Mesendoderm (in vitro differentiated cells): ENCODE measurements at regions not wholly inside any gene's neighbourhood (a gene's known extent, or its start where the extent isn't known, plus 50 kb on each side); places are given as distances from the start of the nearest gene placed in this dataset.
"Not testable (repeated sequence)": the region's sequence is repeated elsewhere in the genome, so short reads cannot be mapped to it uniquely, and the experiment has no call there.

Experiments
- DNase-seq: peaks from one replicate; pipeline ENCODE4 v3.0.0; 2013
- H2AK5ac ChIP-seq: 2 replicates; pipeline ENCODE4 v1.6.1; 2013; ENCODE audit warnings: low read length, inconsistent platforms
- H2BK120ac ChIP-seq: 2 replicates; pipeline ENCODE4 v1.6.1; 2013; ENCODE audit warnings: low read depth, mild to moderate bottlenecking, low read length, moderate library complexity, mixed read lengths
- H2BK15ac ChIP-seq: replicated peaks from 2 replicates; pipeline ENCODE4 v1.6.1; 2013; ENCODE audit warnings: low read depth, mild to moderate bottlenecking, moderate library complexity
- H2BK5ac ChIP-seq: 2 replicates; pipeline ENCODE4 v1.6.1; 2013; ENCODE audit warnings: low read length, inconsistent platforms
- H3K18ac ChIP-seq: 2 replicates; pipeline ENCODE4 v1.6.1; 2013; ENCODE audit warnings: mild to moderate bottlenecking, low read length, mixed read lengths
- H3K23ac ChIP-seq: one replicate; pipeline ENCODE4 v1.6.1; 2013; ENCODE audit warnings: low read length
- H3K27ac ChIP-seq: 2 replicates; pipeline ENCODE4 v1.5.1; 2013; ENCODE audit warnings: low read depth, mild to moderate bottlenecking, inconsistent platforms, low read length, moderate library complexity
- H3K27me3 ChIP-seq: 2 replicates; pipeline ENCODE4 v1.6.1; 2013; ENCODE audit warnings: low read length, control low read depth, mild to moderate bottlenecking, inconsistent platforms; ENCODE audit not compliant: insufficient read depth, poor library complexity
- H3K36me3 ChIP-seq: 2 replicates; pipeline ENCODE4 v1.6.1; 2013; ENCODE audit warnings: low read length, inconsistent platforms; ENCODE audit not compliant: control insufficient read depth, insufficient read depth
- H3K4ac ChIP-seq: one replicate; pipeline ENCODE4 v1.6.1; 2013; ENCODE audit warnings: low read depth, mild to moderate bottlenecking, low read length, moderate library complexity
- H3K4me1 ChIP-seq: 2 replicates; pipeline ENCODE4 v1.6.1; 2013; ENCODE audit warnings: low read depth, low read length, inconsistent platforms; ENCODE audit not compliant: control insufficient read depth
- H3K4me2 ChIP-seq: 2 replicates; pipeline ENCODE4 v1.6.1; 2013; ENCODE audit warnings: low read length
- H3K4me3 ChIP-seq: 2 replicates; pipeline ENCODE4 v1.5.1; 2013; ENCODE audit warnings: mild to moderate bottlenecking, low read length
- H3K56ac ChIP-seq: one replicate; pipeline ENCODE4 v1.6.1; 2013; ENCODE audit warnings: low read length
- H3K79me1 ChIP-seq: 2 replicates; pipeline ENCODE4 v1.6.1; 2013; ENCODE audit warnings: low read length, inconsistent platforms
- H3K79me2 ChIP-seq: 2 replicates; pipeline ENCODE4 v1.6.1; 2013; ENCODE audit warnings: mild to moderate bottlenecking, low read length; ENCODE audit not compliant: control insufficient read depth, insufficient read depth
- H3K9ac ChIP-seq: 2 replicates; pipeline ENCODE4 v1.6.1; 2013; ENCODE audit warnings: low read length, inconsistent platforms
- H4K5ac ChIP-seq: one replicate; pipeline ENCODE4 v1.6.1; 2013; ENCODE audit warnings: low read length
- H4K8ac ChIP-seq: one replicate; pipeline ENCODE4 v1.6.1; 2013; ENCODE audit warnings: low read depth, mild to moderate bottlenecking, control low read depth, low read length, moderate library complexity
- WGBS: extraction: QIAGEN DNeasy Blood & Tissue Kit; methylation state at CpG from one replicate; pipeline ENCODE4 v1.1.7; 2013; ENCODE audit warnings: low lambda C conversion rate, missing lambda C conversion rate; ENCODE audit not compliant: insufficient coverage; ENCODE audit errors: extremely low coverage; 5-methylcytosine and 5-hydroxymethylcytosine counted together

GRCh38 chr6:23663096-23663495 is 462.9 kb upstream of the NRSN1 start:
- Histone ChIP-seq H3K79me1 (no peaks in the 10 kb centered on the region), H2BK120ac (no peak overlapping the region), H3K27me3 (no peaks in the 10 kb centered on the region), H3K36me3 (no peaks in the 10 kb centered on the region), H2AK5ac (no peak overlapping the region), H3K4me1 (no peaks in the 10 kb centered on the region), H3K27ac (no peak overlapping the region), H3K23ac (no peak overlapping the region), H3K79me2 (no peaks in the 10 kb centered on the region), H3K4me3 (no peak overlapping the region), H3K9ac (no peak overlapping the region), H3K18ac (no peak overlapping the region), H4K5ac (no peak overlapping the region), H4K8ac (no peak overlapping the region), H3K4me2 (no peak overlapping the region), H3K4ac (no peak overlapping the region), H2BK5ac (no peak overlapping the region), H2BK15ac (no peak overlapping the region), H3K56ac (no peak overlapping the region)
- WGBS, result no CpG with 5 or more reads among the region's 3 CpGs
- no peak for DNase-seq

DNA sequence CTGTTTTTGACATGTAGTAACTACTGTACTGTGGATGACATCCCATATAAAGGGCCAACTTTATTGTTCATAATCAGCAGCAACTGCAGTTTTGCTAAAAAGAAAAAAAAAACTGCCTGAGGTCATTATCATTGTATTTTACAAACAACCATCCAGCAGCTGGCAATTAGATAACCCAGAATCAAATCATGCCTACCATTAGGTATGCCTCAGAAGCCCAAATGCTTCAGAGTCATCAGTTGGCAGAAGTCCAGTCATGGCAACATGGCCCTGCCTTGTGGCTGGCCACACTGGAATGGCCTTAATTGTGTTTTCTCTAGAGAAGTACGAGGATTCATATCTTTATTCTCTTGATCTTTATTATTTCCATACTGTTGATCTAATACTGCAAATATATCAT is 462.4 kb upstream of the NRSN1 start:
- no peak for DNase-seq
- no peak overlapping the region for H3K23ac ChIP-seq
- no peaks in the 10 kb centered on the region for H3K36me3 ChIP-seq
- no peak overlapping the region for H4K5ac ChIP-seq
- H3K79me1 ChIP-seq, result no peaks in the 10 kb centered on the region
- no CpG with 5 or more reads among the region's 1 CpG for WGBS
- H2BK120ac ChIP-seq, result no peak overlapping the region
- no peak overlapping the region for H2AK5ac ChIP-seq
- no peak overlapping the region for H4K8ac ChIP-seq
- no peak overlapping the region for H3K4me3 ChIP-seq
- H3K79me2 ChIP-seq, result no peaks in the 10 kb centered on the region
- H3K4me1 ChIP-seq, result no peaks in the 10 kb centered on the region
- no peak overlapping the region for H2BK5ac ChIP-seq
- H3K27me3 ChIP-seq, result no peaks in the 10 kb centered on the region
- no peak overlapping the region for H3K56ac ChIP-seq
- H3K4ac ChIP-seq, result no peak overlapping the region
- no peak overlapping the region for H3K4me2 ChIP-seq
- H3K9ac ChIP-seq, result no peak overlapping the region
- H2BK15ac ChIP-seq, result no peak overlapping the region
- no peak overlapping the region for H3K18ac ChIP-seq
- no peak overlapping the region for H3K27ac ChIP-seq

DNA sequence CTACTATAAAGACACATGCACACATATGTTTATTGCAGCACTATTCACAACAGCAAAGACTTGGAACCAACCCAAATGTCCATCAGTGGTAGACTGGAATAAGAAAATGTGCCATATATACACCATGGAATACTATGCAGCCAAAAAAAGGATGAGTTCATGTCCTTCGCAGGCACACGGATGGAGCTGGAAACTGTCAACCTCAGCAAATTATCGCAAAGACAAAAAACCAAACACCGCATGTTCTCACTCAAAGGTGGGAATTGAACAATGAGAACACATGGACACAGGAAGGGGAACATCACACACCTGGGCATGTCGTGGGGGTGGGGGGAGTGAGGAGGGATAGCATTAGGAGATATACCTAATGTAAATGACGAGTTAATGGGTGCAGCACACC is 460.1 kb upstream of the NRSN1 start:
- H3K4me3 ChIP-seq, H3K79me2 ChIP-seq, H3K23ac ChIP-seq, H3K4ac ChIP-seq, H3K36me3 ChIP-seq, H3K79me1 ChIP-seq, H3K27ac ChIP-seq, H3K27me3 ChIP-seq, DNase-seq, H4K8ac ChIP-seq, H2BK5ac ChIP-seq, H2AK5ac ChIP-seq, H3K18ac ChIP-seq, H2BK120ac ChIP-seq, H3K9ac ChIP-seq, H3K4me1 ChIP-seq, H2BK15ac ChIP-seq, H4K5ac ChIP-seq, H3K56ac ChIP-seq, H3K4me2 ChIP-seq: not testable (repeated sequence)
- WGBS, result no CpG with 5 or more reads among the region's 6 CpGs

DNA sequence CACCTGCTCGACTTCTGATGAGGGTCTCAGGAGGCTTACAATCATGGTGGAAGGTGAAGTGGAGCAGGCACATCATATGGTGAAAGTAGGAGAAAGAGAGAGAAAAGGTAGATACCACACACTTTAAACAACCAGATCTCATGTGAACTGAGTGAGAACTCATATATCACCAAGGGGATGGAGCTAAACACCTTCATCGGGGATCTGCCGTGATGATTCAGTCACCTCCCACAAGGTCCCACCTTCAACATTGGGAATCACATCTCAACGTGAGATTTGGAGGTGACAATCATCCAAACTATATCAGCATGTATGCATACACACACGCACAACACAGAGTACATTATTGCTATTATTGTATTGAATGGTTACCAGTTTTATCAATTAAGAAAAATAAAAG is 453.3 kb upstream of the NRSN1 start:
- WGBS, result no CpG with 5 or more reads among the region's 5 CpGs
- Histone ChIP-seq H2BK120ac (no peak overlapping the region), H3K4me3 (no peak overlapping the region), H3K18ac (no peak overlapping the region), H4K5ac (no peak overlapping the region), H3K4me1 (no peaks in the 10 kb centered on the region), H3K27ac (no peak overlapping the region), H3K4ac (no peak overlapping the region), H2BK5ac (no peak overlapping the region), H3K56ac (no peak overlapping the region), H2AK5ac (no peak overlapping the region), H3K27me3 (no peaks in the 10 kb centered on the region), H3K79me2 (no peaks in the 10 kb centered on the region), H3K23ac (no peak overlapping the region), H3K79me1 (no peaks in the 10 kb centered on the region), H3K9ac (no peak overlapping the region), H3K4me2 (no peak overlapping the region), H4K8ac (no peak overlapping the region), H2BK15ac (no peak overlapping the region), H3K36me3 (no peaks in the 10 kb centered on the region)
- DNase-seq, result no peak

DNA sequence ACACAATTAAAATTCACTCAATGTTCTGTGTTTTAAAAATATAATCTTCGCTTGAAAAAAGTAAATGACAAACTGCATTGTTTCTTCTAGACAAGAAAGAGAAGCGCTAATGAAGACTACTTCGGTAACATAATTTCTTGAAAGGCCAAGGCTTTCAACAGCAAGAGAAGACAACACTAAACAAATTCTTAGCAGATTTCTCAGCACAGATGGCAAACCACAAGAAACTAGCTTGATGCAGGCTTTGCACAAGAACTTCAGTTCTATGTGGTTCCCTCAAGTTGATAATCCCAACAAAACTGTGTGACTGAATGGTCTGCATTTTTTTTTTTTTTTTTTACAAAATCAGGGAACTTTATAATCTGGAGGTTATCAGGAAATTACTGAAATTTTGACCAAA is 447.4 kb upstream of the NRSN1 start:
- Histone ChIP-seq H4K8ac (no peak overlapping the region), H3K9ac (no peak overlapping the region), H3K18ac (no peak overlapping the region), H3K23ac (no peak overlapping the region), H2AK5ac (no peak overlapping the region), H3K4ac (no peak overlapping the region), H3K79me2 (no peaks in the 10 kb centered on the region), H3K4me1 (no peaks in the 10 kb centered on the region), H4K5ac (no peak overlapping the region), H2BK5ac (no peak overlapping the region), H3K36me3 (no peaks in the 10 kb centered on the region), H3K56ac (no peak overlapping the region), H3K27me3 (no peaks in the 10 kb centered on the region), H3K4me3 (no peak overlapping the region), H3K27ac (no peak overlapping the region), H3K4me2 (no peak overlapping the region), H3K79me1 (no peaks in the 10 kb centered on the region), H2BK120ac (no peak overlapping the region), H2BK15ac (no peak overlapping the region)
- WGBS, result no CpG with 5 or more reads among the region's 3 CpGs
- no peak for DNase-seq

GRCh38 chr6:23681743-23682142 is 444.3 kb upstream of the NRSN1 start:
- no peak overlapping the region for H2AK5ac ChIP-seq
- H3K79me1 ChIP-seq, result no peaks in the 10 kb centered on the region
- H3K4me1 ChIP-seq, result no peaks in the 10 kb centered on the region
- no peak overlapping the region for H2BK5ac ChIP-seq
- H3K4me2 ChIP-seq, result no peak overlapping the region
- H4K8ac ChIP-seq, result no peak overlapping the region
- no peak for DNase-seq
- H3K4ac ChIP-seq, result no peak overlapping the region
- no peak overlapping the region for H3K18ac ChIP-seq
- H3K9ac ChIP-seq, result no peak overlapping the region
- no peak overlapping the region for H2BK15ac ChIP-seq
- H4K5ac ChIP-seq, result no peak overlapping the region
- H3K4me3 ChIP-seq, result no peak overlapping the region
- no peaks in the 10 kb centered on the region for H3K36me3 ChIP-seq
- H3K56ac ChIP-seq, result no peak overlapping the region
- H3K27me3 ChIP-seq, result no peaks in the 10 kb centered on the region
- WGBS, result no CpG with 5 or more reads among the region's 3 CpGs
- H3K27ac ChIP-seq, result no peak overlapping the region
- H3K23ac ChIP-seq, result no peak overlapping the region
- no peak overlapping the region for H2BK120ac ChIP-seq
- no peaks in the 10 kb centered on the region for H3K79me2 ChIP-seq
